DOHH2 (cell line): ENCODE measurements at regions not wholly inside any gene's neighbourhood (a gene's known extent, or its start where the extent isn't known, plus 50 kb on each side); places are given as distances from the start of the nearest gene placed in this dataset.

Source experiments
- H3F3A ChIP-seq: fragments of 200-600 bp; sonication (generic), shearing (Covaris generic); 2 replicates; pipeline ENCODE4 v1.6.0; 2016; ENCODE audit warnings: antibody characterized with exemption, mild to moderate bottlenecking; ENCODE audit not compliant: control insufficient read depth, insufficient read depth
- H3K27ac ChIP-seq: fragments of 200-600 bp; sonication (generic); 2 replicates; pipeline ENCODE4 v1.5.1; 2014; ENCODE audit warnings: low read depth, mild to moderate bottlenecking, low read length, moderate library complexity
- H3K27me3 ChIP-seq: fragments of 200-600 bp; sonication (generic); 2 replicates; pipeline ENCODE4 v1.6.1; 2014; ENCODE audit warnings: mild to moderate bottlenecking, low read length, mixed read lengths; ENCODE audit not compliant: control insufficient read depth
- H3K36me3 ChIP-seq: fragments of 200-600 bp; sonication (generic); 2 replicates; pipeline ENCODE4 v1.6.1; 2014; ENCODE audit warnings: mild to moderate bottlenecking, low read length, moderate library complexity, mixed read lengths; ENCODE audit not compliant: control insufficient read depth
- H3K4me1 ChIP-seq: fragments of 200-600 bp; sonication (generic); 2 replicates; pipeline ENCODE4 v1.6.1; 2014; ENCODE audit warnings: mild to moderate bottlenecking, low read length, mixed read lengths; ENCODE audit not compliant: control insufficient read depth
- H3K4me2 ChIP-seq: fragments of 200-600 bp; sonication (generic); 2 replicates; pipeline ENCODE4 v1.6.0; 2014; ENCODE audit warnings: mild to moderate bottlenecking, low read length, moderate library complexity
- H3K4me3 ChIP-seq: fragments of 200-600 bp; sonication (generic); 2 replicates; pipeline ENCODE4 v1.5.1; 2014; ENCODE audit warnings: mild to moderate bottlenecking, low read length, mixed read lengths
- H3K79me2 ChIP-seq: fragments of 200-600 bp; sonication (generic); 2 replicates; pipeline ENCODE4 v1.6.1; 2014; ENCODE audit warnings: mild to moderate bottlenecking, low read length, mixed read lengths; ENCODE audit not compliant: control insufficient read depth
- H3K9me2 ChIP-seq: fragments of 200-600 bp; sonication (generic); replicated peaks from 2 replicates; pipeline ENCODE4 v1.6.1; 2014; ENCODE audit warnings: mild to moderate bottlenecking, low read length, mixed read lengths; ENCODE audit not compliant: control insufficient read depth
- H3K9me3 ChIP-seq: fragments of 200-600 bp; sonication (generic); 2 replicates; pipeline ENCODE4 v1.6.1; 2014; ENCODE audit warnings: antibody characterized with exemption, low read length, mixed read lengths; ENCODE audit not compliant: control insufficient read depth, insufficient read depth
- H4K20me1 ChIP-seq: fragments of 200-600 bp; sonication (generic); 2 replicates; pipeline ENCODE4 v1.6.0; 2014; ENCODE audit warnings: low read depth, mild to moderate bottlenecking, antibody characterized with exemption, low read length, moderate library complexity; ENCODE audit not compliant: control insufficient read depth, insufficient read depth
- EZH2phosphoT487 ChIP-seq: fragments of 200-600 bp; sonication (generic); IDR thresholded peaks from 2 replicates; pipeline ENCODE4 v1.6.1; 2017; ENCODE audit warnings: borderline replicate concordance, mild to moderate bottlenecking, antibody characterized with exemption, low read length, moderate library complexity, mixed read lengths
- TF ChIP-seq, protein P1 (sequence below): fragments of 200-600 bp; sonication (generic); IDR thresholded peaks from one replicate; pipeline ENCODE4 v1.5.1; 2014; ENCODE audit warnings: antibody characterized with exemption, mild to moderate bottlenecking, low read depth, low read length; ENCODE audit not compliant: poor library complexity, severe bottlenecking

DNA sequence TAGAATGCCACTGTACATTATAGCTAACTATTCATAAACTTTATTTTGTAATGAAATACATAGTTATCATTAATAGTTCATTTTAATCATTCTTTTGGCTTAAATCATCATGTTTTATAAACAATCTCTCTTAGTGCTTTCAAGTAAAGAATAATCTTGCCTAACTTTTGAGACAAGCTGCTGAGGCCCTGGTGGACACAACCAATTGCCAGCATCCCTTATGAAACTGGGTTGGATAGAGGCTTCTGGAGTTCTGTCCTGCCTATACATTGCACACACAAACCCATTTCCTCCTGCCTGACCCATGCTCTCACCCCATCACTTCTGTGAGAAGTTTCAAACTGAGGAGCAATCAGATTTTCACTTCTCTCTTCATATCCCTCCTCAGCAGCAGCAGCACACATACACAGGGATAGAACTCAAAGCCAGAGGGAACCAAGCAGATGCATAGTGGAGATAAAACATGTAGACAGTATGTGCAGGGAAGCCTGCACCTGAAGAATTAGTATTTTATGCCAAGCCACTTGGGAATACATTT, 450.0 kb upstream of the SLC14A2 start:
- Histone ChIP-seq H3K4me2 (no peak overlapping the region), H3K27ac (no peak overlapping the region), H3K36me3 (no peaks in the 10 kb centered on the region), H3K9me2 (no peaks in the 10 kb centered on the region), H3K27me3 (no peaks in the 10 kb centered on the region), H3K4me1 (no peaks in the 10 kb centered on the region), H3K79me2 (no peaks in the 10 kb centered on the region), H3K4me3 (no peak overlapping the region), H3F3A (no peaks in the 10 kb centered on the region), H3K9me3 (no peaks in the 10 kb centered on the region), H4K20me1 (no peaks in the 10 kb centered on the region)
- TF ChIP-seq, protein P1, sequence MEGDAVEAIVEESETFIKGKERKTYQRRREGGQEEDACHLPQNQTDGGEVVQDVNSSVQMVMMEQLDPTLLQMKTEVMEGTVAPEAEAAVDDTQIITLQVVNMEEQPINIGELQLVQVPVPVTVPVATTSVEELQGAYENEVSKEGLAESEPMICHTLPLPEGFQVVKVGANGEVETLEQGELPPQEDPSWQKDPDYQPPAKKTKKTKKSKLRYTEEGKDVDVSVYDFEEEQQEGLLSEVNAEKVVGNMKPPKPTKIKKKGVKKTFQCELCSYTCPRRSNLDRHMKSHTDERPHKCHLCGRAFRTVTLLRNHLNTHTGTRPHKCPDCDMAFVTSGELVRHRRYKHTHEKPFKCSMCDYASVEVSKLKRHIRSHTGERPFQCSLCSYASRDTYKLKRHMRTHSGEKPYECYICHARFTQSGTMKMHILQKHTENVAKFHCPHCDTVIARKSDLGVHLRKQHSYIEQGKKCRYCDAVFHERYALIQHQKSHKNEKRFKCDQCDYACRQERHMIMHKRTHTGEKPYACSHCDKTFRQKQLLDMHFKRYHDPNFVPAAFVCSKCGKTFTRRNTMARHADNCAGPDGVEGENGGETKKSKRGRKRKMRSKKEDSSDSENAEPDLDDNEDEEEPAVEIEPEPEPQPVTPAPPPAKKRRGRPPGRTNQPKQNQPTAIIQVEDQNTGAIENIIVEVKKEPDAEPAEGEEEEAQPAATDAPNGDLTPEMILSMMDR = no peak
- TF ChIP-seq EZH2phosphoT487 = no peak

DNA sequence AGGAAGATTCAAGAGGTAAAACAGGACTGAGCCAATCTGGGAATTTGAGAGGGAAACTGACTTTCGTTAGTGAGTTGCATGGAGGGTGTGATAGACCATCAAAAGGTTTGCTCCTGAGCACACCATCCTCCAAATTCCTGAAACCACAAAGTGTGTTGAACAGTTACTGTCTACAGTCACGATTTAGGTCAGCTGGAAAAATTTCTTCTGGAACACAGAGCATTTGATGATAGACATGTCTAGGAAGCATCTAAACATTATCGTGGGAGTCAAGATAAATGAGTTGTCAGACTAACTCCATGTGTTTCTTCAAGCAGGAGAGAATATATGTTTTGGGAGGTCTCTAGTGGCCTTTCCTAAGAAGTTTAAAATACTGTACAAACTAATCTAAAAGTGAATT, 449.4 kb upstream of the SLC14A2 start:
- Histone ChIP-seq H4K20me1 (no peaks in the 10 kb centered on the region), H3K9me2 (no peaks in the 10 kb centered on the region), H3K9me3 (no peaks in the 10 kb centered on the region), H3K4me1 (no peaks in the 10 kb centered on the region), H3K36me3 (no peaks in the 10 kb centered on the region), H3K79me2 (no peaks in the 10 kb centered on the region), H3F3A (no peaks in the 10 kb centered on the region), H3K4me3 (no peak overlapping the region), H3K27ac (no peak overlapping the region), H3K4me2 (no peak overlapping the region), H3K27me3 (no peaks in the 10 kb centered on the region)
- TF ChIP-seq, protein P1 = no peak
- no peak for TF ChIP-seq EZH2phosphoT487

GRCh38 chr18:45166341-45166835, 448.9 kb upstream of the SLC14A2 start:
- Histone ChIP-seq H3K27me3 (no peaks in the 10 kb centered on the region), H3K79me2 (no peaks in the 10 kb centered on the region), H3K9me2 (no peaks in the 10 kb centered on the region), H3K4me1 (no peaks in the 10 kb centered on the region), H3K36me3 (no peaks in the 10 kb centered on the region), H4K20me1 (no peaks in the 10 kb centered on the region), H3F3A (no peaks in the 10 kb centered on the region), H3K9me3 (no peaks in the 10 kb centered on the region), H3K4me3 (no peak overlapping the region), H3K27ac (no peak overlapping the region), H3K4me2 (no peak overlapping the region)
- TF ChIP-seq, protein P1 = no peak
- TF ChIP-seq EZH2phosphoT487 = no peak
